HEK293 (cell line): ENCODE measurements at regions not wholly inside any gene's neighbourhood (a gene's known extent, or its start where the extent isn't known, plus 50 kb on each side); places are given as distances from the start of the nearest gene placed in this dataset.

Source experiments
- CTCF ChIP-seq: fragments of 450-650 bp; formaldehyde crosslinking; IDR thresholded peaks from 2 replicates; pipeline ENCODE4 v1.5.1; 2016; ENCODE audit warnings: missing biosample characterization, missing genetic modification characterization
- KLF8 ChIP-seq: fragments of 450-650 bp; formaldehyde crosslinking; IDR thresholded peaks from 2 replicates; pipeline ENCODE4 v1.5.1; 2016; ENCODE audit warnings: missing biosample characterization, missing genetic modification characterization
- YY1 ChIP-seq: fragments of 450-650 bp; formaldehyde crosslinking; IDR thresholded peaks from 2 replicates; pipeline ENCODE4 v1.5.1; 2018; ENCODE audit warnings: missing biosample characterization, missing genetic modification characterization
- ZNF423 ChIP-seq: fragments of 450-650 bp; formaldehyde crosslinking; IDR thresholded peaks from 2 replicates; pipeline ENCODE4 v1.5.1; 2016; ENCODE audit warnings: missing biosample characterization, missing genetic modification characterization

- TF ChIP-seq CTCF (tag by site-specific recombination) (no peak), ZNF423 (tag by site-specific recombination) (no peak), KLF8 (tag by site-specific recombination) (no peak), YY1 (no peak)
Measured at GRCh38 chr3:152941859-152942258, 106.9 kb downstream of the P2RY1 start.
